Heart right ventricle (tissue), 16 donors: ENCODE measurements at regions not wholly inside any gene's neighbourhood (a gene's known extent, or its start where the extent isn't known, plus 50 kb on each side); places are given as distances from the start of the nearest gene placed in this dataset.

ENCODE experiments used
- ATAC-seq, 8 donors: fragments of 200-7000 bp; cut with Tn5 transposase; one replicate each; pipeline ENCODE4 v1.9.1; 2020; ENCODE audit warnings: mild to moderate bottlenecking in 8 of 8, moderate library complexity in 8 of 8, moderate number of reproducible peaks in 1 of 8
- DNase-seq, 2 donors: peaks; one replicate each; pipeline ENCODE4 v3.0.0-alpha.2; 2020
- H3K27ac ChIP-seq, 10 donors: fragments of 200-600 bp; sonication (generic) in 2 of 10; one replicate each; pipeline versions ENCODE4 v1.5.0 to v1.8.0; 2020 to 2022; ENCODE audit warnings: mild to moderate bottlenecking in 3 of 10
- H3K27me3 ChIP-seq, 7 donors: fragments of 200-600 bp; one replicate each; pipeline ENCODE4 v1.8.0; 2021 to 2022; ENCODE audit warnings: mild to moderate bottlenecking in 2 of 7
- H3K36me3 ChIP-seq, 9 donors: fragments of 200-600 bp; sonication (generic) in 1 of 9; one replicate each; pipeline versions ENCODE4 v1.5.0 to v1.8.0; 2020 to 2022; ENCODE audit warnings: mild to moderate bottlenecking in 2 of 9
- H3K4me1 ChIP-seq, 9 donors: fragments of 200-600 bp; sonication (generic) in 1 of 9; one replicate each; pipeline versions ENCODE4 v1.5.0 to v1.8.0; 2020 to 2022; ENCODE audit warnings: mild to moderate bottlenecking in 4 of 9
- H3K4me3 ChIP-seq, 10 donors: fragments of 200-600 bp; sonication (generic) in 2 of 10; one replicate each; pipeline versions ENCODE4 v1.5.0 to v1.8.0; 2020 to 2022; ENCODE audit warnings: mild to moderate bottlenecking in 7 of 10, moderate library complexity in 2 of 10
- H3K9me3 ChIP-seq, 11 donors: fragments of 200-600 bp in 10 of 11; sonication (generic) in 2 of 11; one replicate each; pipeline versions ENCODE4 v1.5.0 to v1.8.0; 2013 to 2022; ENCODE audit warnings: mild to moderate bottlenecking in 2 of 11, control low read depth in 1 of 11, moderate library complexity in 1 of 11
- WGBS, 2 donors: extraction: QIAGEN DNeasy Blood & Tissue Kit; methylation state at CpG; one replicate each; pipeline ENCODE4 v1.1.7; 2013; ENCODE audit warnings: inconsistent platforms in 1 of 2; 5-methylcytosine and 5-hydroxymethylcytosine counted together
- intact Hi-C, 10 donors: fragments of 100-400 bp; cut with DNase I; formaldehyde crosslinking; loops; one replicate each; pipeline versions ENCODE4 v1.11.1 to v1.14.2; 2022
- TF ChIP-seq, protein P1 (sequence below), 9 donors: fragments of 200-600 bp; sonication (generic) in 2 of 9; IDR thresholded peaks; one replicate each; pipeline versions ENCODE4 v1.5.0 to v1.8.0; 2021 to 2022; ENCODE audit warnings: antibody characterized with exemption in 9 of 9, mild to moderate bottlenecking in 5 of 9, moderate library complexity in 1 of 9
- donor health status: Arrhythmogenic right ventricular cardiomyopathy.
- donor health status: ischemic (EF 13 %, LVEDD 7.1; RV severe dilation, severe dysfunction).
- donor health status: healthy with polysubstance abuse.
- donor health status: DM: no; HTN: yes; CAD: no.
- donor health status: DM: no; HTN: no; CAD: no.
- donor health status: ischemic (EF 25% LVEDD 6.9; RV normal size, moderate dysfunction).
- donor health status: ischemic (EF 25% LVEDD 5.7; RV mildly dilated, moderate dysfunction).
- donor health status: healthy.
- donor health status: DM: yes; HTN: yes; CAD: no.
- donor health status: Ischemic cardiomyopathy.
- donor health status: ischemic (EF 35%, LVEDD 5.7; RV mildly dilated, moderate dysfunction).
- donor health status: nonischemic (EF 11% LVEDD 7.7; RV severe dilation, severe dysfunction).
- donor health status: DM: yes; HTN: yes; CAD: no.
- donor health status: PGD.
- donor health status: ischemic (EF 29% LVEDD 5.4; RV normal size, mild dysfunction).
- donor health status: nonischemic (EF 23%, LVEDD 6.1; RV moderate dilation, normal function).

DNA sequence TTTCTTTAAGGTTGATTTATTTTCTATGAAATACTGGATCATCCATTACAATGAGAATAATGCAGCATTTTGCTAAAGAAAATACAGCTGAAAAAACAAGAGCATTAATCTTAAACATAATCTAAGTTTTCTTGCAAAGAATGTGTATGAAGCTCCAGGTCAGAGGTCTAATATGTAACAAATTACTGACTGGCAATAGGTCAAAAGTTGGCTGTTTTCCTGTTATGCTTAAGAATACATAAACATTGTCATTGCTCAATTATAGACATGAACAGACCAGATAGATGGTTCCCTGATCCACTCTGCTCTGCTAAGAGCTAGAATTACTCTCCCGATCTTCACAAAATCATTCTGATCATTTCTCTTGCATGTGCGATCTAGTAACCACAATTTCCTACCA, 718.6 kb downstream of the PDHA2 start:
- H3K9me3 ChIP-seq, result no peaks in the 10 kb centered on the region
- no peaks in the 10 kb centered on the region for H3K36me3 ChIP-seq
- H3K4me3 ChIP-seq, result no peak overlapping the region
- no peak for ATAC-seq
- TF ChIP-seq, protein P1, sequence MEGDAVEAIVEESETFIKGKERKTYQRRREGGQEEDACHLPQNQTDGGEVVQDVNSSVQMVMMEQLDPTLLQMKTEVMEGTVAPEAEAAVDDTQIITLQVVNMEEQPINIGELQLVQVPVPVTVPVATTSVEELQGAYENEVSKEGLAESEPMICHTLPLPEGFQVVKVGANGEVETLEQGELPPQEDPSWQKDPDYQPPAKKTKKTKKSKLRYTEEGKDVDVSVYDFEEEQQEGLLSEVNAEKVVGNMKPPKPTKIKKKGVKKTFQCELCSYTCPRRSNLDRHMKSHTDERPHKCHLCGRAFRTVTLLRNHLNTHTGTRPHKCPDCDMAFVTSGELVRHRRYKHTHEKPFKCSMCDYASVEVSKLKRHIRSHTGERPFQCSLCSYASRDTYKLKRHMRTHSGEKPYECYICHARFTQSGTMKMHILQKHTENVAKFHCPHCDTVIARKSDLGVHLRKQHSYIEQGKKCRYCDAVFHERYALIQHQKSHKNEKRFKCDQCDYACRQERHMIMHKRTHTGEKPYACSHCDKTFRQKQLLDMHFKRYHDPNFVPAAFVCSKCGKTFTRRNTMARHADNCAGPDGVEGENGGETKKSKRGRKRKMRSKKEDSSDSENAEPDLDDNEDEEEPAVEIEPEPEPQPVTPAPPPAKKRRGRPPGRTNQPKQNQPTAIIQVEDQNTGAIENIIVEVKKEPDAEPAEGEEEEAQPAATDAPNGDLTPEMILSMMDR (IDR thresholded peaks at IDR 0.05), result no peak
- WGBS, 2 donors, result 72 to 83% methylated on average over 2 of the region's 2 CpGs
- DNase-seq, result no peak
- no peak overlapping the region for H3K27ac ChIP-seq
- no peaks in the 10 kb centered on the region for H3K4me1 ChIP-seq
- intact Hi-C loops, result no loop called here
- no peaks in the 10 kb centered on the region for H3K27me3 ChIP-seq

DNA sequence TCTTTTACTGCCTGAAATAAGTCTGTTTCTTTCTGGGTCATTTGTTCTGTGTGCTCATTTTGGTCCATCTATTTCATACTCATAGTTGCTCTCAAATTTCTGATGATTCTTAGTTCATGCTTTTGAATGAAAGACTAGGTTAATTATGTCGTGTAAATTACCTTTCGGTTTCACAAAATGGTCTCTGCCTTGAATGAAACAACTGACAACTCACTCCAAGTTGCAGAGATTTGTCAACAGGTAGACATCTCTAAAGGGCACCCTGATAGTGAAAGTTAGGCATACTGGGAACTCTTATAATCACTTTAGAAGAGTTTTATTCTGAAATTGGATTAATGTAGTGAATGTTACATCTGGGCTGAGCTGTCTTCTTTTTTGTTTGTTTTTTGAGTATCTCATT, 726.9 kb downstream of the PDHA2 start:
- H3K27me3 ChIP-seq, result no peaks in the 10 kb centered on the region
- H3K4me3 ChIP-seq, result no peak overlapping the region
- TF ChIP-seq, protein P1 (IDR thresholded peaks at IDR 0.05), result no peak
- DNase-seq (no peak), ATAC-seq (no peak)
- WGBS, 2 donors, result 86 to 96% methylated on average over 2 of the region's 2 CpGs
- intact Hi-C loops, result no loop called here
- no peaks in the 10 kb centered on the region for H3K36me3 ChIP-seq
- no peak overlapping the region for H3K27ac ChIP-seq
- H3K4me1 ChIP-seq, result no peaks in the 10 kb centered on the region
- peaks cover 0 to 6% (median 0%) of the 10 kb centered on the region in 11 donors for H3K9me3 ChIP-seq

DNA sequence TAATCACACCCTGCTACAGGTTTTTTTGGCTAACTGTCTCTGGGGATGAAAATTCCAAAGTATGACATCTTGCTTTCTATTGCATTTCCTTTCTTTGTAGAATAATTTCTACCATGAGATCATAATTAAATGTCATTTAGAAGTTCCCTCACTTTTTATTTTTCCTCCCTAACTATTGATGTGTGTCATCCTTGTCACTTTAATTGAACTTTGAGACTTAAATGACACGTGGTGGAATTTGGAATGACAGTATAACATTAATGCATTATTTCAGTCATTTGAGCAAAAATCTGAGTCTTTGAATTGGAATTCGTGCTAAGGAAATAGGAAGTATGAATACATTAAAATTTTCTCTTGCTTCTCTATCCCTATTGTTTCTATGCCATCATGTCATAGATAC, 745.4 kb downstream of the PDHA2 start:
- ATAC-seq, result no peak
- H3K4me1 ChIP-seq, result no peaks in the 10 kb centered on the region
- intact Hi-C loops, result no loop called here

DNA sequence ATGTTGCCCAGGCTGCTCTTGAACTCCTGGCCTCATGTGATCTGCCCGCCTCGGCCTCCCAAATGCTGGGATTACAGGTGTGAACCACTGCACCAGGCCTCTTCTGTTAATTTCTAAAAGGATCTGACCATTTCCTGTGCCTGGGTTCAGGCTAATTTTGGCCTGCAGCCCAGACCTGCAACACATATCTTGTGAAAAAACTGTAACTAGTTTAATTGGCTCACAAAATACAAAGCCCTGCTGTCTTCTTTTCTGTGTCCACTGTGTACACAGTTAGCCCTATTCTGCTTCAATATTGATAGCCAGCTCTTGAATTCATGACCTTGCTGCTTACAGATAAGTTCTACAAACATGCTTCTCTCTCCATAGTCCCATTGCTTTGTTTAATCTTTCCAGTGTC, 753.5 kb downstream of the PDHA2 start:
- intact Hi-C loops, result no loop called here
- H3K4me1 ChIP-seq, result peaks cover 0 to 4% (median 0%) of the 10 kb centered on the region in 9 donors
- H3K9me3 ChIP-seq, result no peaks in the 10 kb centered on the region
- H3K27me3 ChIP-seq, result no peaks in the 10 kb centered on the region
- H3K27ac ChIP-seq, result no peak overlapping the region
- WGBS, 2 donors, result 53 to 68% methylated on average over 2 of the region's 2 CpGs
- TF ChIP-seq, protein P1 (IDR thresholded peaks at IDR 0.05), result no peak
- no peak for ATAC-seq
- no peak overlapping the region for H3K4me3 ChIP-seq
- no peak for DNase-seq
- H3K36me3 ChIP-seq, result no peaks in the 10 kb centered on the region

More for the DNA sequence above, 745.4 kb downstream of the PDHA2 start:
- Histone ChIP-seq H3K27ac (no peak overlapping the region), H3K36me3 (no peaks in the 10 kb centered on the region), H3K9me3 (no peaks in the 10 kb centered on the region), H3K27me3 (no peaks in the 10 kb centered on the region), H3K4me3 (no peak overlapping the region)
- TF ChIP-seq, protein P1 (IDR thresholded peaks at IDR 0.05), result no peak
- 61 to 69% methylated on average over 2 of the region's 2 CpGs for WGBS, 2 donors
- DNase-seq, result no peak
